Right hindlimb (tissue), 1 donor: ENCODE measurements at regions not wholly inside any gene's neighbourhood (a gene's known extent, or its start where the extent isn't known, plus 50 kb on each side); places are given as distances from the start of the nearest gene placed in this dataset.
"Not testable (repeated sequence)": the region's sequence is repeated elsewhere in the genome, so short reads cannot be mapped to it uniquely, and the experiment has no call there.

Experiments
- DNase-seq: peaks from one replicate; pipeline ENCODE4 v3.0.0-alpha.2; 2018

DNA sequence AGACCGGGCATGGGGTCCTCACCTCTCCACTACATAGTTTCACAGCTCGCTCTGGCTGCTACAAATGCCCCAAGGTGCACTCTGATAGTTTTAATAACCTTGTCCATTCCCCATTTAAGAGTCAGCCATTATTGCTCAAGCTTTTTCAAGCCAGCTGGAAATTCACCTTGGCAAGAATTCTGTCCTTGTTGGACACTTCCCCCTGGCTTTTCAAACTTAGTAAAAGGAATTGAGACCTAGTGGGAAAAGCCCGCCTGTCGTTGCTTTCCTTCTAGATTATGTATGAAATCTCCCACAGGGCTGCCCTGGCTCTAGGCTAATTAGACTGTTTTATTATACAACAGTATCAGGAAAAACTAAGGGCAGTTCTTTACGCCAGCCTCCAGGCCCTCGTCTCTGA is 293.7 kb upstream of the GADL1 start:
- peak; percentile 67 for DNase-seq

DNA sequence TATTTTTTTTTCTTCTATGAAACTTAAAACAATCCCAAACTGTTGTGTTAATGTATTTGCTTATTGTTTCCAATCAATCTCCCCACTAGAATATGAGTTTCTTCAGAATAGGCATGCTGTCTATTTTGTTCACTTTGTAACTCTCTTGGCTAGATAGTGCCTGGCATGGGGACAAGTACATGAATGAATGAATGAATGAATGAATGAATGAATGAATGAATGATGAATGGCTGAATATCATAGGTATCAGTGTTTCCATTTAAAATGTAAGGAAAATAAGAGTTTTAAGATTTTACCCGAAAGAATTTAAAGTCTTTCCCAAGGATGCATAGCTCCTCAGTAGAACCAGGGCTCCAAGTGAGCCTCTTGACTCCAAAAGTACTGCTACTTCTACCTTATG is 294.9 kb upstream of the GADL1 start:
- DNase-seq, result no peak

- no peak for DNase-seq
These were observed 295.5 kb upstream of the GADL1 start for GRCh38 chr3:31189971-31190370.

GRCh38 chr3:31191354-31191753 is 296.9 kb upstream of the GADL1 start:
- DNase-seq, result no peak

DNA sequence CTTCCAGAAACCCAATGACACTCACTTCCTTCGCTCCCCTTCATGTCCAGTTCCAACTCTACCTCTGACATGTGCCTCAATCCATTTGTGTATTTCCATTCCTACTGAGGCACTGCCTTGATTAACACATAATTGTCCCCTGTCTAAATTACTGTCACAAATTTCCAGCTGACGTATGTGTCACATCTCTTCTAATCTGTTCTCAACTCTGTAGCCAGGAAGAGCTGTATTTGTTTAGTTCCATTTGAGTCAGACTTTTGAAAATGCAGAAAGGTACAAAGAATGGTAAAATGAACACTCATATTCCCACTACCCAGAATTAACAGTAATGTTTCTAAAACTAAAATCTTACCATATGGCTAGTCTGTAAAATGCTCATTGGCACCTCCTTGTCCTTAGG is 299.0 kb upstream of the GADL1 start:
- DNase-seq, result no peak

DNA sequence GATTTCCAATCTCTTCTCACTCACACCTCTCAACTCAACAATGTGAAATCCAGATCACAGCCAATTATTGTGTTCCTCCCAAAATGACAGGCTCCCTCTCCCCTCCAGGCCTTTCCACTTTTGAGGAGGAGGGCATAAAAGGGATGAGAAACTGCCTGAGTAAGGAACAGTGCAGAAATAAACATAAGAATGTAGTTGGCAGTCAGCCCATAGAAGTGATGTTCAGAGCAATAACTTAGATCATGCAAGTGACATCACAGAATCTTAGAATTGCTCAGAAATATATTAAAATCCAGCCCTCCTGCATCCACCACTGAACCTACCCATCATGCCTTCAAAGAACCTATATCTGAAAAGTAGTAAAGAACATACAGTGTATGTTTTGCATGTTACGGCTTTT is 299.4 kb upstream of the GADL1 start:
- DNase-seq, result no peak

DNA sequence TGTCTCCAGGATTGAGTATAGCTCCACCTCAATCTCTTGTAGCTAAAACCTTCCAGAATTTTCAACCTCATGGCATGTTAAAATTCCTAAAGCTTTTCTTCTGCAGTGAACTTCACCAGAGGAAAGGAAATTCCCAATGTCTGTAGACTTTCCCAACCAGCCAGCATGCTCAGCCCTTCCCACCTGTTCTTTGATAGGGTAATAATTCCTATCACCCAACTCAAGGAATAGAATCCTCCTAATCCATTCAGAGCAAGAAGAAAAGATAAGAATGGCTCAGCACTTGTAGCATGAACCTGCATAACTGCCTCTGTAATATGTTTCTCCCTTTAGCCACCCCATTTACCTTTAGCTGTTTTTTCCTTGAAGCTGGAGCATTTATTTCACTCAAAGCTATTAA is 301.8 kb upstream of the GADL1 start:
- DNase-seq, result no peak

GRCh38 chr3:31196881-31197364 is 302.5 kb upstream of the GADL1 start:
- peak; percentile 67 for DNase-seq

GRCh38 chr3:31197941-31198340 is 303.5 kb upstream of the GADL1 start:
- DNase-seq, result no peak

GRCh38 chr3:31198890-31199289 is 304.4 kb upstream of the GADL1 start:
- no peak for DNase-seq

GRCh38 chr3:31203960-31204795 is 309.7 kb upstream of the GADL1 start:
- DNase-seq, result no peak

- DNase-seq, result not testable (repeated sequence)
These were observed 310.3 kb upstream of the GADL1 start for GRCh38 chr3:31204796-31205056.

DNA sequence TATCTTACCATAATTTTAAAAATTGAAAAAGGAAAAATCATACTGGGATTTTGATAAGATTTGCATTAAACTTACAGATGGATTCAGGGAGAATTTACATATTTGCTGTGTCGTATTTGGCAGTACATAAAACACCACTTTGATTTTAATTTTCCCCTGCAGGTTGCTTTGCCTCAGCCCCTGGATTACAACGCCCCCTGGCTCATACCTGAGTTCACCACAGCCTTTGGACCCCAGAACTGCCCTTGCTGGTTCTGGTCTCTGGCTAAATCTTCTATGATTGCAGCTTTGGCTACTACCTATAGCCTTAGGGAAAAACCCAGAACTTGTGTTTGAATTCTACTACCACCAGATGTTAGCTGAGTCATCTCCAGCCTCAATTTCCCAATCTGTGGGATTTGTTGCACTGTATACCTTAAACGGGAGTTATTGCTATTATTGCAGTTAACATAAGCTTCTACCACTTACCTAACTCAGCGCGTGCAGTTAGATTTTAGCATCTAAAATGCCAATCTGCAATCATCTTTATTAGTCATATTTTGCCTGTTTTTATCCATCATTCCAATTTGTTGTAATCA is 315.7 kb upstream of the GADL1 start:
- DNase-seq, result no peak

GRCh38 chr3:31213869-31214486 is 318.7 kb upstream of the STT3B start:
- DNase-seq, result no peak

DNA sequence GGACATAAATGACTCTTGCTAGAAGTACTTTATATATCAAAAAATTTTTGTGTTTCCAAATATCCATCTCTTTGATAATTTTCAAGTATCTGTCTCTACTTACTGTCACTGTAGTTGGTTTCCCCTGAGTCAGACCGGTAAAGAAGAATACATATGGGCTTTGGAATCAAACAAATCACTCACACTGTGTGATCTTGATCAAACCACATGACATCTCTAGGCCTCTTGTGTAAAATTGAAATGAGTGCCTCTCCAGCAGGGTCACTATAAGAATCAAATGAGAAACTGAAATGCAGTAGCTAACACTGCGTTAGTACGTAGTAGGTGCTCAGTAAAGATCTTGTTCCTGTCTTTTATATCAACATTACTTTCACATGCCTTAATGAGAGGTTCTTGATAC is 314.6 kb upstream of the STT3B start:
- no peak for DNase-seq

GRCh38 chr3:31219131-31219843 is 313.4 kb upstream of the STT3B start:
- no peak for DNase-seq

DNA sequence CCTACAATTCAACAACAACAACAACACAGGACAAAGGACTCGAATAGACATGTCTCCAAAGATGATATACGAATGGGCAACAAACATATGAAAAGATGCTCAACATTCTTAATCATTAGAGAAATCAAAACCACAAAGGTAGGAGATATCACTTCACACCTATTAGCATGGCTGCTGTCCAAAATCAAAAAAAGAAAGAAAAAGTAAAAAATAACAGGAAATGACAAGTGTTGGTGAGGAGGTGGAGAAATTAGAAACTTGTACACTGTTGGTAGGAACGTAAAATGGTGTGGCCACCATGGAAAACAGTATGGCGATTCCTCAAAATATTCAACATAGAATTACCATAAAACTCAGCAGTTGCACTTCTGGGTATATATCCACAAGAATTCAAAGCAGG is 312.3 kb upstream of the STT3B start:
- DNase-seq, result no peak

- DNase-seq, result no peak
These were observed 309.4 kb upstream of the STT3B start for GRCh38 chr3:31223278-31223677.

GRCh38 chr3:31224936-31225335 is 307.8 kb upstream of the STT3B start:
- no peak for DNase-seq

- DNase-seq, result no peak
These were observed 306.8 kb upstream of the STT3B start for GRCh38 chr3:31225923-31226322.

DNA sequence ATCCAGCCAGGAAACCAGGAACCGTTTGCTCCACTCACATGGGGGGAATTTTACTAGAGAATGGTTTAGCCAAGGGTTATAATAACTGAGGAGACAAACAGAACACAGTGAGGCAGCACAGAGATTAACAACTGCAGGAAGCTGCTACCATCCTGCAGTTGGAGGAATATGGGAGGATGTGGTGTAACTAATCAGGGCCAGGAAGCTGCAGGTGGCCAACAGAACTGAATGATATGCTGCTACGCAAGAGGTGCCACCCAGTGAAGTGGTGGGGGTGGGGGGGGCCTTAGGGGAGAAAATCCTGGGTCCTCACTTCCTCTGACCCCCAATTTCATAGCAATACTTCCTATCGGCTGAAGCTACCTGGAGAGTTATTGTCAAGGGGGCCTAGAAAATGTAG is 306.4 kb upstream of the STT3B start:
- no peak for DNase-seq

- no peak for DNase-seq
These were observed 305.6 kb upstream of the STT3B start for GRCh38 chr3:31227131-31227562.

- DNase-seq, result no peak
These were observed 302.1 kb upstream of the STT3B start for GRCh38 chr3:31230425-31231223.
